ENCODE measurements at regions not wholly inside any gene's neighbourhood (a gene's known extent, or its start where the extent isn't known, plus 50 kb on each side); places are given as distances from the start of the nearest gene placed in this dataset.
"Not testable (repeated sequence)": the region's sequence is repeated elsewhere in the genome, so short reads cannot be mapped to it uniquely, and the experiment has no call there.

GRCh38 chr6:68128211-68128610, 506.9 kb upstream of the ADGRB3 start:
- Histone ChIP-seq H3K36me3 (ENCODE audit: control insufficient read depth, insufficient read depth, low read length) (no peaks in the 10 kb centered on the region), H3K4me1 (no peaks in the 10 kb centered on the region), H3K4me2 (ENCODE audit: low read length) (no peak overlapping the region), H3K27ac (no peak overlapping the region), H3K9me3 (ENCODE audit: control insufficient read depth, low read length) (no peaks in the 10 kb centered on the region), H3K79me2 (no peaks in the 10 kb centered on the region), H3K4me3 (ENCODE audit: low read depth, low read length) (no peak overlapping the region), H2AFZ (no peak overlapping the region), H3K9ac (no peak overlapping the region), H3K27me3 (ENCODE audit: control insufficient read depth, insufficient read depth, low read length) (no peaks in the 10 kb centered on the region)
- TF ChIP-seq CTCF (IDR thresholded peaks at IDR 0.05) = no peak

- Histone ChIP-seq H3K9ac (no peak overlapping the region), H3K27me3 (ENCODE audit: control insufficient read depth, insufficient read depth, low read length) (no peaks in the 10 kb centered on the region), H3K36me3 (ENCODE audit: control insufficient read depth, insufficient read depth, low read length) (no peaks in the 10 kb centered on the region), H3K4me3 (ENCODE audit: low read depth, low read length) (no peak overlapping the region), H3K79me2 (no peaks in the 10 kb centered on the region), H3K9me3 (ENCODE audit: control insufficient read depth, low read length) (no peaks in the 10 kb centered on the region), H2AFZ (no peak overlapping the region), H3K4me1 (no peaks in the 10 kb centered on the region), H3K4me2 (ENCODE audit: low read length) (no peak overlapping the region), H3K27ac (no peak overlapping the region)
- TF ChIP-seq CTCF (IDR thresholded peaks at IDR 0.05) = no peak
These were observed 508.0 kb upstream of the ADGRB3 start for GRCh38 chr6:68127074-68127473.

- no peak for TF ChIP-seq CTCF (IDR thresholded peaks at IDR 0.05)
These were observed 508.9 kb upstream of the ADGRB3 start for GRCh38 chr6:68126089-68126749.

GRCh38 chr6:68122975-68123374, 512.1 kb upstream of the ADGRB3 start:
- not testable (repeated sequence) for H3K36me3 ChIP-seq (ENCODE audit: control insufficient read depth, insufficient read depth, low read length); H3K4me1 ChIP-seq; H3K4me2 ChIP-seq (ENCODE audit: low read length); H3K27ac ChIP-seq; H3K9me3 ChIP-seq (ENCODE audit: control insufficient read depth, low read length); H3K4me3 ChIP-seq (ENCODE audit: low read depth, low read length); H3K9ac ChIP-seq; H3K79me2 ChIP-seq; H2AFZ ChIP-seq; H3K27me3 ChIP-seq (ENCODE audit: control insufficient read depth, insufficient read depth, low read length)

More at GRCh38 chr6:68126089-68126749, 508.9 kb upstream of the ADGRB3 start:
- Histone ChIP-seq H3K4me3 (ENCODE audit: low read depth, low read length) (no peak overlapping the region), H3K9me3 (ENCODE audit: control insufficient read depth, low read length) (no peaks in the 10 kb centered on the region), H2AFZ (no peak overlapping the region), H3K27me3 (ENCODE audit: control insufficient read depth, insufficient read depth, low read length) (no peaks in the 10 kb centered on the region), H3K36me3 (ENCODE audit: control insufficient read depth, insufficient read depth, low read length) (no peaks in the 10 kb centered on the region), H3K27ac (no peak overlapping the region), H3K4me2 (ENCODE audit: low read length) (no peak overlapping the region), H3K4me1 (no peaks in the 10 kb centered on the region), H3K9ac (no peak overlapping the region), H3K79me2 (no peaks in the 10 kb centered on the region)

- Histone ChIP-seq H3K9ac (no peak overlapping the region), H3K4me2 (ENCODE audit: low read length) (no peak overlapping the region), H3K9me3 (ENCODE audit: control insufficient read depth, low read length) (no peaks in the 10 kb centered on the region), H3K27me3 (ENCODE audit: control insufficient read depth, insufficient read depth, low read length) (no peaks in the 10 kb centered on the region), H3K79me2 (no peaks in the 10 kb centered on the region), H3K4me1 (no peaks in the 10 kb centered on the region), H3K36me3 (ENCODE audit: control insufficient read depth, insufficient read depth, low read length) (no peaks in the 10 kb centered on the region), H3K27ac (no peak overlapping the region), H3K4me3 (ENCODE audit: low read depth, low read length) (no peak overlapping the region), H2AFZ (no peak overlapping the region)
- no peak for TF ChIP-seq CTCF (IDR thresholded peaks at IDR 0.05)
These were observed 513.0 kb upstream of the ADGRB3 start for GRCh38 chr6:68122032-68122431.

- not testable (repeated sequence) for H3K27ac ChIP-seq; H3K9ac ChIP-seq; H3K9me3 ChIP-seq (ENCODE audit: control insufficient read depth, low read length); H3K4me1 ChIP-seq; H3K27me3 ChIP-seq (ENCODE audit: control insufficient read depth, insufficient read depth, low read length); H3K79me2 ChIP-seq; H3K4me2 ChIP-seq (ENCODE audit: low read length); H3K36me3 ChIP-seq (ENCODE audit: control insufficient read depth, insufficient read depth, low read length); H2AFZ ChIP-seq; H3K4me3 ChIP-seq (ENCODE audit: low read depth, low read length)
These were observed 514.1 kb upstream of the ADGRB3 start for GRCh38 chr6:68120954-68121353.
